ENCODE measurements at regions not wholly inside any gene's neighbourhood (a gene's known extent, or its start where the extent isn't known, plus 50 kb on each side); places are given as distances from the start of the nearest gene placed in this dataset.

- DNase-seq (ENCODE audit: low spot score) (no peak), ATAC-seq (no peak)
- ChIA-PET POLR2A (no interaction called here), CTCF (no interaction called here)
- TF ChIP-seq, protein P1, sequence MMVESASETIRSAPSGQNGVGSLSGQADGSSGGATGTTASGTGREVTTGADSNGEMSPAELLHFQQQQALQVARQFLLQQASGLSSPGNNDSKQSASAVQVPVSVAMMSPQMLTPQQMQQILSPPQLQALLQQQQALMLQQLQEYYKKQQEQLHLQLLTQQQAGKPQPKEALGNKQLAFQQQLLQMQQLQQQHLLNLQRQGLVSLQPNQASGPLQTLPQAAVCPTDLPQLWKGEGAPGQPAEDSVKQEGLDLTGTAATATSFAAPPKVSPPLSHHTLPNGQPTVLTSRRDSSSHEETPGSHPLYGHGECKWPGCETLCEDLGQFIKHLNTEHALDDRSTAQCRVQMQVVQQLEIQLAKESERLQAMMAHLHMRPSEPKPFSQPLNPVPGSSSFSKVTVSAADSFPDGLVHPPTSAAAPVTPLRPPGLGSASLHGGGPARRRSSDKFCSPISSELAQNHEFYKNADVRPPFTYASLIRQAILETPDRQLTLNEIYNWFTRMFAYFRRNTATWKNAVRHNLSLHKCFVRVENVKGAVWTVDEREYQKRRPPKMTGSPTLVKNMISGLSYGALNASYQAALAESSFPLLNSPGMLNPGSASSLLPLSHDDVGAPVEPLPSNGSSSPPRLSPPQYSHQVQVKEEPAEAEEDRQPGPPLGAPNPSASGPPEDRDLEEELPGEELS (CRISPR knock-in tag; IDR thresholded peaks at IDR 0.05), result no peak
- TF ChIP-seq SP1 (CRISPR knock-in tag; conservative IDR thresholded peaks at IDR 0.05), result no peak
- TF ChIP-seq ZNF263 (CRISPR knock-in tag; IDR thresholded peaks at IDR 0.05; ENCODE audit: low read depth), result no peak
- TF ChIP-seq IRF1 (CRISPR knock-in tag; IDR thresholded peaks at IDR 0.05), result no peak
- no peak for TF ChIP-seq ESRRA (CRISPR knock-in tag; IDR thresholded peaks at IDR 0.05; ENCODE audit: borderline replicate concordance)
- TF ChIP-seq MLX (CRISPR knock-in tag; IDR thresholded peaks at IDR 0.05), result no peak
- TF ChIP-seq ZNF232 (CRISPR knock-in tag; IDR thresholded peaks at IDR 0.05), result no peak
- TF ChIP-seq CREB1 (CRISPR knock-in tag; IDR thresholded peaks at IDR 0.05), result no peak
- Mint-ChIP-seq H3K27ac (no peak overlapping the region), H3K27me3 (ENCODE audit: low read depth) (peaks cover 3% of the 10 kb centered on the region; the same call in 1 of the 2 replicates), H3K4me1 (no peaks in the 10 kb centered on the region), H3K4me3 (no peak overlapping the region), H3K36me3 (peaks cover 2% of the 10 kb centered on the region; the same call in 1 of the 2 replicates), H3K9me3 (peaks cover 7% of the 10 kb centered on the region)
Measured at GRCh38 chr10:108496106-108496505, 1331.6 kb upstream of the SORCS1 start.

DNA sequence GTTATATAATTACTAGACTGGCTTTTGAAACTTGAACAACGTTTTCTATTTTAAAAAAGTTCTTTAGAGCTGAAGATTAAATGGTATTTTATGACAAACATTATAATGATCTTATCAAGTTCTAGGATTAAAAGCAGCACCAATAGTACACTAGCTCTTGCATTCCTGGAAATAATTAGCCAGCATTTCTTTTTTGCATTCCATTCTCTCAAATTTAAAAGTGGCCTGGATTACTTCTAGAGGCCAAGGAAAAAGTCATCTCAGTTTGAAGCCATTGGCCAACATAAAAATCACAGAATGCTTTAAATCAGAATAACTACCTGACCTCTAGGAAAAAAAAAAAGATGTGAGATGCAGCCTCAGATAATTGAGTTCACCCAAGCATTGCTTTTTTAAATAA is 1326.4 kb upstream of the SORCS1 start:
- Mint-ChIP-seq H3K36me3 (no peaks in the 10 kb centered on the region), H3K9me3 (peaks cover 3% of the 10 kb centered on the region; the same call in 1 of the 2 replicates), H3K4me1 (no peaks in the 10 kb centered on the region), H3K27me3 (ENCODE audit: low read depth) (no peaks in the 10 kb centered on the region), H3K4me3 (no peak overlapping the region), H3K27ac (no peak overlapping the region)
- ChIA-PET CTCF (no interaction called here), POLR2A (no interaction called here)
- ATAC-seq (no peak), DNase-seq (ENCODE audit: low spot score) (no peak)
- TF ChIP-seq, protein P2, sequence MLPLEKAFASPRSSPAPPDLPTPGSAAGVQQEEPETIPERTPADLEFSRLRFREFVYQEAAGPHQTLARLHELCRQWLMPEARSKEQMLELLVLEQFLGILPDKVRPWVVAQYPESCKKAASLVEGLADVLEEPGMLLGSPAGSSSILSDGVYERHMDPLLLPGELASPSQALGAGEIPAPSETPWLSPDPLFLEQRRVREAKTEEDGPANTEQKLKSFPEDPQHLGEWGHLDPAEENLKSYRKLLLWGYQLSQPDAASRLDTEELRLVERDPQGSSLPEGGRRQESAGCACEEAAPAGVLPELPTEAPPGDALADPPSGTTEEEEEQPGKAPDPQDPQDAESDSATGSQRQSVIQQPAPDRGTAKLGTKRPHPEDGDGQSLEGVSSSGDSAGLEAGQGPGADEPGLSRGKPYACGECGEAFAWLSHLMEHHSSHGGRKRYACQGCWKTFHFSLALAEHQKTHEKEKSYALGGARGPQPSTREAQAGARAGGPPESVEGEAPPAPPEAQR (CRISPR knock-in tag; IDR thresholded peaks at IDR 0.05), result no peak
- TF ChIP-seq GTF2I (CRISPR knock-in tag; conservative IDR thresholded peaks at IDR 0.05) (no peak), MYBL2 (CRISPR knock-in tag; IDR thresholded peaks at IDR 0.05) (no peak), NR2C2 (CRISPR knock-in tag; IDR thresholded peaks at IDR 0.05) (no peak), ESRRA (CRISPR knock-in tag; IDR thresholded peaks at IDR 0.05; ENCODE audit: borderline replicate concordance) (no peak), MLX (CRISPR knock-in tag; IDR thresholded peaks at IDR 0.05) (no peak), NR1H2 (CRISPR knock-in tag; IDR thresholded peaks at IDR 0.05) (no peak), STAT6 (CRISPR knock-in tag; conservative IDR thresholded peaks at IDR 0.05; ENCODE audit: low read depth) (no peak), IRF2 (CRISPR knock-in tag; IDR thresholded peaks at IDR 0.05; ENCODE audit: borderline replicate concordance, low read depth) (no peak)

All from WTC11 (cell line).